Stimulated activated CD4-positive, alpha-beta T cell treated with anti-CD3 and anti-CD28 coated beads, Interleukin-15, amount 100 ng/mL, for 48 hours (primary cell): ENCODE measurements at regions not wholly inside any gene's neighbourhood (a gene's known extent, or its start where the extent isn't known, plus 50 kb on each side); places are given as distances from the start of the nearest gene placed in this dataset.
"Not testable (repeated sequence)": the region's sequence is repeated elsewhere in the genome, so short reads cannot be mapped to it uniquely, and the experiment has no call there.

ENCODE experiments used
- DNase-seq, 2 donors: peaks; one replicate each; pipeline ENCODE4 v3.0.0-alpha.2; 2020; ENCODE audit warnings: low read depth in 2 of 2

DNA sequence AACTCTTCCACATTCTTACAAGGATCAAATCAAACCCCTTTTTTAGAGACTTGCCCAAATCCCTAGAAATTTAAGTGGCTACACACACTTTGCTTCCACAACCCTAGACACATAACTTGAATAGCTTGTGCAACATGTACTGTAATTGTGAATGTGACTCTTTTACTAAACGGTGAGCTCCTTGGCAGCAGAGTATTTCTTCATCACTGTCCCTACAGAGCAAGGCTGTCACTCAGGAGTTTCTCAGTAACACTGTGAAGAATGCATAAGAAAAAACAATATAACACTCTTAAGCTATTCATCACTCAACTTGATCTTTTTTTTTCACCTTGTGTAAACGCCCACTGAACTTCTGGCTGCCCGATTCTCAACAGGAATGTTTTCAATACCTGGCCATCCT lies 53.8 kb upstream of the ADAMTS18 start:
- no peak for DNase-seq

GRCh38 chr16:77491091-77491490 lies 56.3 kb upstream of the ADAMTS18 start:
- DNase-seq: no peak

- DNase-seq: no peak
These were observed 62.1 kb upstream of the ADAMTS18 start for GRCh38 chr16:77496934-77497333.

- DNase-seq: no peak
These were observed 64.8 kb upstream of the ADAMTS18 start for GRCh38 chr16:77499373-77500285.

DNA sequence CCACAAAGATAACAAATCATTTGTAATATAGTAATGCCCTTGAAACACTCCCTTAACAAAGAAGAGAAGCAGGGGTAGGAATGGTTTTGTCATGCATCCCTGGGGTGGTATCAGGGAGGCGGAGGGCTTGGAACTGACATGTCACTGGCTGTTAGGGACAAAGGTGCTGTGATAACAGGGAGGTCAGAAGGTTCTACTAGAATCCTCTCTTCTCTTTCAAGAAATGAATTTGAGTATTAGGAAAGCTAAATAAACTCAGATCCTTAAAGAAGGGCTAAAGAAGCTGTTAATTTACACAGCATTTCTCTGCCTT lies 65.4 kb upstream of the ADAMTS18 start:
- DNase-seq: no peak

- no peak for DNase-seq
These were observed 66.3 kb upstream of the ADAMTS18 start for GRCh38 chr16:77500934-77501664.

DNA sequence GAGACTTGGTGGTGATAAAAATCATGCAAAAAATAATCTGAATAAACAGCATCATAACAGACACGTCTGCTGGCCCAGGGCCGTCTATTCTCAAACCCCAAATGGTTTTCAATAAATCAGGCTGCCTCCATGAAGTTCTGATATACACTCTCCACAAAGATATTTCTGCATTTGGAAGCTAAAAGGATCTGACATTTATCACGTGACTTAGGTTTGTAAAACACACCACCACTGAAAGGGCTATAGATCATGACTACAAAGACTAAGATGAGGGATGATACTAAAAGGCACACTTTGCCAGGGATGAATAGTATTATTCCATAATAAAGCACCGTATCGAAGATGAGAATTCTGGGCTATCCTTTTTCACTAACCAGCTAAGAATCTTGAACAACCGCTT lies 67.6 kb upstream of the ADAMTS18 start:
- DNase-seq: no peak

DNA sequence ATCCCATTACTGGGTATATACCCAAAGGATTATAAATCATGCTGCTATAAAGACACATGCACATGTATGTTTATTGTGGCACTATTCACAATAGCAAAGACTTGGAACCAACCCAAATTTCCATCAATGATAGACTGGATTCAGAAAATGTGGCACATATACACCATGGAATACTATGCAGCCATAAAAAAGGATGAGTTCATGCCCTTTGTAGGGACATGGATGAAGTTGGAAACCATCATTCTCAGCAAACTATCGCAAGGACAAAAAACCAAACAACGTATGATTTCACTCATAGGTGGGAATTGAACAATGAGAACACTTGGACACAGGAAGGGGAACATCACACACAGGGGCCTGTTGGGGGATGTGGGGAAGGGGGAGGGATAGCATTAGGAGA lies 71.7 kb upstream of the ADAMTS18 start:
- not testable (repeated sequence) for DNase-seq

GRCh38 chr16:77509051-77509450 lies 74.2 kb upstream of the ADAMTS18 start:
- no peak for DNase-seq

GRCh38 chr16:77509796-77510195 lies 75.0 kb upstream of the ADAMTS18 start:
- DNase-seq: no peak

DNA sequence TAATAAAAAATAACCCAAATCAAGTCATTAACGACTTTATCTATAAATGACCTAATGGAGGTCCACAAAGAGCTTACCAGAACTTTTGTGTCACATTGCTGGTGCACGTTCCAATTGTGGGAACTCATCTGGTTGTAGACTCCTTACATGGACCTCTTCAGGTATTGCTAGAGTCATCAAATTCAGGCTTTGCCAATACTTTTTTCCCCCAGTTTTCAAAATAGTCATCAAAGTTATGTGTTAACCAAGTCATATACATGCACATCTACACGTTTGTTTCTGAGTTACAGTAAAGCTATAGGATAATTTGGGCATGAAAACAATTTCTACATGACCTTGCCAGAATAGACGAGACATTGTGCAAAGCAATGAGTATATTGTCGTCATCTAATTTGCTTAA lies 76.2 kb upstream of the ADAMTS18 start:
- no peak for DNase-seq

DNA sequence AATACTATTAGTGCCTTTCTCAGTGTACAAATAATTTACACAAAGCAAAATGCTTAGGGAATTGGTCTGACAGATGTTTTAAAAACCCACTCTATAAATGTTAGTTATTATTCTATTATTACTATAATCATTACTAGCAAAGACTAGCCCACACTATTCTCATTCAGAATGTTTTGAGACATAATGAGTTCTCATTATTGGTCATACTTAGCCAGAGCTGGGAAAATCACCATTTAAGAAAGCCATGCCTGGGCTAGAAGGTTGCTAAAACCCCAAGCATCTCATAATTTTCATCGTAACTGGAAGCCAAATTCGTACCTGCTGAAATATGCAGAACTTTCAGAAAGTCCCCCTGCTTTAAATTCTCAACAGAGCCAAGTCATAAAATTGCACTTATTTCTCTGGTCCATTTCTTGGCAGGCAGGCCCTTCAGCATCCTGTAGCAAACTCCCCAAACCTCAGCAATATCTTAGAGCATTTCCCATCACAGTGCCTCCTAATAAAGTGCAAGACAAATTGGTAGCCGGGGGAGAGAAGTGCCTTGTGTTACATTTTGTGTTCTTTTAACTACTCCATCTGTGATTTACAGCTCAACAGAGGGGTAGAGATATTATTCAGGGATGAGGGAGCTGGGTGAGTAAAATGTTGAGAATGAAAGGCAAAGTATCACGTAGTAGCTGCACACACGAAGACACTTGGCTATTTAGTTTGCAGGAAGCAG lies 79.8 kb upstream of the ADAMTS18 start:
- DNase-seq: no peak

- DNase-seq: not testable (repeated sequence)
These were observed 90.4 kb upstream of the ADAMTS18 start for GRCh38 chr16:77525226-77525625.

- no peak for DNase-seq
These were observed 96.9 kb upstream of the ADAMTS18 start for GRCh38 chr16:77531752-77532151.

- DNase-seq: no peak
These were observed 102.0 kb upstream of the ADAMTS18 start for GRCh38 chr16:77536809-77537208.

GRCh38 chr16:77539421-77540034 lies 104.7 kb upstream of the ADAMTS18 start:
- DNase-seq: no peak

- no peak for DNase-seq
These were observed 105.8 kb upstream of the ADAMTS18 start for GRCh38 chr16:77540646-77541045.

DNA sequence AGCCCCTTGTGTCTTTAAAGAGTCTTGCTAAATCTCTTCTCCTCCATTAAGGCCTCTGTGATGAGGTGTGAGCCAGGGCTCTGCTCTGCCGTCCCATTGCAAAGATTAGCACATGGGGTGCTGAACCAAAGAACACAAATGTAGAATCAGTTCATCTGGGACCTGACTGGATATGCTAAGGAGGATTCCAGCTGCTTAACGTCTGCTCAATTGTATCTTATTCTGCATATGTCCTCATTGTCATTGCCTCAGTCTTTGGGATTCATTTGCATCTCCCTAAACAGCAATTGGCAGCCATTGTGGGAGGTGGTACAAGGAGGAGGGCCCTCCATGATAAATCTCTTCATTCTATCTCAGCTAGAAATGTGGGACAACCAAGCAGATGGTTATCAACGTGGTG lies 106.3 kb upstream of the ADAMTS18 start:
- no peak for DNase-seq

GRCh38 chr16:77548151-77548550 lies 113.3 kb upstream of the ADAMTS18 start:
- no peak for DNase-seq

DNA sequence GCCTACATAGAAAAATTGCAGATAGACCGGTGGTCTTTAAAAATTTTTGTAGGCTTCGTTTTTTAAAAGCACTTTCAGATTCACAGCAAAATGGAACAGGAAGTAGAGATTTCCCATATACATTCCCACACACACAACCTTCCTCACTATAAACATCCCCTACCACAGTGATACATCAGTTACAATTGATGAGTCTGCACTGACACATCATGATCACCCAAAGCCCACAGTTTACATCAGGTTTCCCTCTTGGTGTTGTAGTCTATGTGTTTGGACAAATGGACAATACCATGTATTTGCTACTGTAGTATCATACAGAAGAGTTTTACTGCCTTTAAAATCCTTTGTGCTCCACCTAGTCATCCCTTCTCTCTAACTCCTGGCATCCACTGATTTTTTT lies 113.9 kb upstream of the ADAMTS18 start:
- DNase-seq: no peak

GRCh38 chr16:77549876-77550275 lies 115.0 kb upstream of the ADAMTS18 start:
- DNase-seq: no peak

GRCh38 chr16:77551357-77551756 lies 116.5 kb upstream of the ADAMTS18 start:
- no peak for DNase-seq
